Lung (tissue), 11 donors: ENCODE measurements at regions not wholly inside any gene's neighbourhood (a gene's known extent, or its start where the extent isn't known, plus 50 kb on each side); places are given as distances from the start of the nearest gene placed in this dataset.

Experiments
- ATAC-seq: fragments of 200-7000 bp; cut with Tn5 transposase; one replicate; pipeline ENCODE4 v1.9.1; 2020; ENCODE audit warnings: moderate number of reproducible peaks; ENCODE audit not compliant: insufficient read depth, low FRiP score
- DNase-seq, 3 donors: peaks; one replicate each; pipeline ENCODE4 v3.0.0-alpha.2; 2013 to 2017
- H3K27ac ChIP-seq, 2 donors: one replicate each; pipeline ENCODE4 v1.5.1; 2013; ENCODE audit warnings: mild to moderate bottlenecking in 2 of 2, moderate library complexity in 2 of 2, control low read depth in 1 of 2, inconsistent platforms in 1 of 2, low read depth in 1 of 2, low read length in 1 of 2
- H3K27me3 ChIP-seq, 3 donors: one replicate each; pipeline ENCODE4 v1.5.1; 2013; ENCODE audit warnings: low read length in 2 of 3; ENCODE audit not compliant: control insufficient read depth in 3 of 3, insufficient read depth in 3 of 3
- H3K36me3 ChIP-seq, 4 donors: one replicate each; pipeline ENCODE4 v1.5.1; 2013; ENCODE audit warnings: low read length in 4 of 4, mild to moderate bottlenecking in 1 of 4, moderate library complexity in 1 of 4; ENCODE audit not compliant: control insufficient read depth in 4 of 4, insufficient read depth in 4 of 4
- H3K4me1 ChIP-seq, 5 donors: one replicate each; pipeline ENCODE4 v1.5.1; 2013; ENCODE audit warnings: low read length in 5 of 5, mild to moderate bottlenecking in 2 of 5, moderate library complexity in 1 of 5; ENCODE audit not compliant: control insufficient read depth in 5 of 5, insufficient read depth in 5 of 5
- H3K4me3 ChIP-seq: one replicate; pipeline ENCODE4 v1.5.1; 2013; ENCODE audit warnings: mild to moderate bottlenecking, control low read depth, moderate library complexity
- H3K9ac ChIP-seq, 2 donors: one replicate each; pipeline ENCODE4 v1.5.1; 2013; ENCODE audit warnings: low read length in 2 of 2, control low read depth in 1 of 2; ENCODE audit not compliant: insufficient read depth in 1 of 2
- H3K9me3 ChIP-seq, 4 donors: one replicate each; pipeline ENCODE4 v1.5.1; 2013; ENCODE audit warnings: low read length in 3 of 4, mild to moderate bottlenecking in 1 of 4, moderate library complexity in 1 of 4; ENCODE audit not compliant: control insufficient read depth in 4 of 4, insufficient read depth in 3 of 4
- WGBS, 2 donors: extraction: QIAGEN DNeasy Blood & Tissue Kit; methylation state at CpG; one replicate each; pipeline ENCODE4 v1.1.7; 2013; 5-methylcytosine and 5-hydroxymethylcytosine counted together
- TF ChIP-seq, protein P1 (sequence below): IDR thresholded peaks from 2 replicates; pipeline ENCODE4 v1.5.1; 2012; ENCODE audit warnings: mild to moderate bottlenecking; ENCODE audit errors: control extremely low read depth, extremely low read depth
- donor health status: control.
- donor health status: control.
- donor health status: Bipolar disorder and iron deficiency.
- donor health status: healthy.
- donor health status: DM: yes; HTN: yes; CAD: no.

DNA sequence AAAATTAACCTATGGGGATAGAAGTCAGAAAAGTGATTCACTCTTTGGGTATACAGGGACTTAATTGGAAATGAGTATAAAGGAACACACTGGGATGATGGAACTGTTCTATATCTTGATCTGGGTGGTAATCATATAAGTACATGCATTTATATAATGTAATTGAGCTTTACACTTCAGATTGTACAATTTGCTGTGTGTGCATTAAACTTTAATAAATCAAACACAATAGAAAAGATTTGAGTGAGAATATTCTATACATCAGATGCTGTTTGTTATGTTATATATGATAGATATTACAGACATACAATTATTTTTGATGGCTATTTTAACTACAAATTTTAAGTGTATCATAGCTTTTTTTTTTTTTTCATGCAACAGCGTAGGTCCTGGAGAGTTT lies 860.2 kb upstream of the ARPP21 start:
- Histone ChIP-seq H3K27me3 (no peaks in the 10 kb centered on the region), H3K27ac (no peak overlapping the region), H3K9ac (no peak overlapping the region), H3K4me3 (no peak overlapping the region), H3K4me1 (no peaks in the 10 kb centered on the region), H3K9me3 (no peaks in the 10 kb centered on the region), H3K36me3 (no peaks in the 10 kb centered on the region)
- TF ChIP-seq, protein P1, sequence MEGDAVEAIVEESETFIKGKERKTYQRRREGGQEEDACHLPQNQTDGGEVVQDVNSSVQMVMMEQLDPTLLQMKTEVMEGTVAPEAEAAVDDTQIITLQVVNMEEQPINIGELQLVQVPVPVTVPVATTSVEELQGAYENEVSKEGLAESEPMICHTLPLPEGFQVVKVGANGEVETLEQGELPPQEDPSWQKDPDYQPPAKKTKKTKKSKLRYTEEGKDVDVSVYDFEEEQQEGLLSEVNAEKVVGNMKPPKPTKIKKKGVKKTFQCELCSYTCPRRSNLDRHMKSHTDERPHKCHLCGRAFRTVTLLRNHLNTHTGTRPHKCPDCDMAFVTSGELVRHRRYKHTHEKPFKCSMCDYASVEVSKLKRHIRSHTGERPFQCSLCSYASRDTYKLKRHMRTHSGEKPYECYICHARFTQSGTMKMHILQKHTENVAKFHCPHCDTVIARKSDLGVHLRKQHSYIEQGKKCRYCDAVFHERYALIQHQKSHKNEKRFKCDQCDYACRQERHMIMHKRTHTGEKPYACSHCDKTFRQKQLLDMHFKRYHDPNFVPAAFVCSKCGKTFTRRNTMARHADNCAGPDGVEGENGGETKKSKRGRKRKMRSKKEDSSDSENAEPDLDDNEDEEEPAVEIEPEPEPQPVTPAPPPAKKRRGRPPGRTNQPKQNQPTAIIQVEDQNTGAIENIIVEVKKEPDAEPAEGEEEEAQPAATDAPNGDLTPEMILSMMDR, result no peak
- DNase-seq, result no peak
- ATAC-seq, result no peak
- WGBS, 2 donors, result 88 to 98% methylated on average over 1 of the region's 1 CpG

DNA sequence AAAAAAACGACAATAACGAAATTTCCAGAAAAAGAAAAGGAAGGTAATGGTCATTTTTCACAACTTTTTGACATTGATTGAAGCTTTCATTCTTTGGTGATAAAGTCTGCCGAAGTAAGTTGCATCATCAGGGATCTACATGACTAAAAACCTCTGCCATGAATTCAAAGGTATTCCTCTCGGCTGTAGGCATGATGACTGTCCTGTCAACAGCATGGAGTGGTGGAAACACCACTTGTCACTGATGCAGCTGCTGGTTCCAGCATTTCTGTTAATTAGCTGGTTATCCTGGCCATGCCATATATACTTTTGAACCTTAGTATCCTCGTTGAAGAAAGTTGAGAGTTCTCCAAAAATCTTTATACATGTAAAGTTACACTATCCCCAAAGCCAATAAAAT lies 859.0 kb upstream of the ARPP21 start:
- no peaks in the 10 kb centered on the region for H3K27me3 ChIP-seq
- WGBS, 2 donors, result 68 to 72% methylated on average over 5 of the region's 5 CpGs
- no peaks in the 10 kb centered on the region for H3K36me3 ChIP-seq
- H3K4me1 ChIP-seq, result no peaks in the 10 kb centered on the region
- H3K9ac ChIP-seq, result no peak overlapping the region
- no peak for DNase-seq
- ATAC-seq, result no peak
- H3K9me3 ChIP-seq, result no peaks in the 10 kb centered on the region
- H3K27ac ChIP-seq, result no peak overlapping the region
- TF ChIP-seq, protein P1, result no peak
- no peak overlapping the region for H3K4me3 ChIP-seq

DNA sequence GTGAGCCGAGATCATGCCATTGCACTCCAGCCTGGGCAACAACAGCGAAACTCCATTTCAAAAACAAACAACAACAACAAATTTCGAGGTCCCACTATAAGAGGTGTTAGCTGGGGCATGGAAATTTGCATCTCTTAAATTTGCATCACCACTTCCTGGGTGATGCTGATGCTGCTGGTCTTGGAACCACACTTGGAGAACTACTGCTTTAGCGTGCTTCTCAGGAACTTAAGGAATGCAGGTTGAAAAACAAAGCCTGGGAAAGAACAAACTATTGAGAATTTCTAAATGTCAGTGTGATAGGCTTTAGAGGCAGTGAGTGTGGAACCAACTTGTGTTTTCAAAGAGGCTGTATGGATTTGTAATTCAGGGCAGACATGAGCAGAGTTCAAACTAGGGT lies 858.4 kb upstream of the ARPP21 start:
- 69 to 85% methylated on average over 4 of the region's 4 CpGs for WGBS, 2 donors
- Histone ChIP-seq H3K9me3 (no peaks in the 10 kb centered on the region), H3K27me3 (no peaks in the 10 kb centered on the region), H3K9ac (no peak overlapping the region), H3K36me3 (no peaks in the 10 kb centered on the region), H3K27ac (no peak overlapping the region), H3K4me1 (no peaks in the 10 kb centered on the region), H3K4me3 (no peak overlapping the region)
- no peak for ATAC-seq
- no peak for DNase-seq
- TF ChIP-seq, protein P1, result no peak

DNA sequence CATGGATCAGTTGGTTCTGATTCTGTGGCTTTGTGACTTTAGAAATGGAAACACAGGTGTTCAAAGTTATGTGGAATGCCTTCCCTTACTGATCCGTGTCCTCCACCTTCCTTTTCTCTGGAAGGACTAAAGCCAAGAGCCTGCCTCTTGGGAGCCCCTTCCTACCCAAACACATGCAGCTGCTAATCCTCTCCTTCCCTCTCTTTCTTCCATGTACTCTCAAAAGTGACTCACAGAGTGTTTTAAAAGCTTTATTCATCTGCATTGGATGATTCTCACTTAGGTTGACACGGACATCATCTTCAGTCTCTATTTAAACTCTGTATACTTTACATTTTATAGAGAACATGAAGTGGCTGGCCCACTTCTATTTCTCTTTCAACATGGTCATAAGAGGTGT lies 856.5 kb upstream of the ARPP21 start:
- 61 to 79% methylated on average over 2 of the region's 2 CpGs for WGBS, 2 donors

More for the DNA sequence above, 856.5 kb upstream of the ARPP21 start:
- Histone ChIP-seq H3K4me1 (no peaks in the 10 kb centered on the region), H3K9me3 (no peaks in the 10 kb centered on the region), H3K4me3 (no peak overlapping the region), H3K27ac (no peak overlapping the region), H3K9ac (no peak overlapping the region), H3K27me3 (no peaks in the 10 kb centered on the region), H3K36me3 (no peaks in the 10 kb centered on the region)
- no peak for ATAC-seq
- TF ChIP-seq, protein P1, result no peak
- DNase-seq, result no peak
